Fibroblast of villous mesenchyme (primary cell): ENCODE measurements at regions not wholly inside any gene's neighbourhood (a gene's known extent, or its start where the extent isn't known, plus 50 kb on each side); places are given as distances from the start of the nearest gene placed in this dataset.

Experiments used
- DNase-seq: peaks from one replicate; pipeline ENCODE4 v3.0.0-alpha.2; 2010; ENCODE audit warnings: low read depth
- H3K4me3 ChIP-seq: 2 replicates; pipeline ENCODE4 v1.5.1; 2011; ENCODE audit warnings: low read depth, mild to moderate bottlenecking, low read length
- TF ChIP-seq, protein P1 (sequence below): IDR thresholded peaks from 2 replicates; pipeline ENCODE4 v1.5.1; 2012; ENCODE audit warnings: low read depth, mild to moderate bottlenecking, low read length; ENCODE audit not compliant: insufficient read depth

DNA sequence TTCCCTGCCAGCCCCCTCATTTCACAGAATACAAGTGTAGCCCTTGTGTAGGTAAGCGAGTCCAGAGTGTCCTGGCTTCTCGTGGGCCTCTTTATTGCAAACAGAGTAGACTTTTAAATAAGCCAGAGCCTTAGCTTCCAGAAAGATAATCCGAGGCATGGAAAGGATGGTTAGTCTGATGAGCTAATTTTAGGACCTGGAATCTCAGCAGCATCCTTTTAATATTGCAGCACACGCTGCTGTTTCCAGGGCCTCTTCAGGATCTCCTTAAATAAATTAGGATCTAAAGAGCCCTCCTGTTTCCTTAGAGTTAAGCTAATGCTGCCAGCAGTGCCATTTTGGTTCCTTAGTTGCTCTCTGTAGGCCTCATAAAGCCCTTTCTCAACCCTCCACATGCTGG is 99.2 kb downstream of the RFC3 start:
- TF ChIP-seq, protein P1, sequence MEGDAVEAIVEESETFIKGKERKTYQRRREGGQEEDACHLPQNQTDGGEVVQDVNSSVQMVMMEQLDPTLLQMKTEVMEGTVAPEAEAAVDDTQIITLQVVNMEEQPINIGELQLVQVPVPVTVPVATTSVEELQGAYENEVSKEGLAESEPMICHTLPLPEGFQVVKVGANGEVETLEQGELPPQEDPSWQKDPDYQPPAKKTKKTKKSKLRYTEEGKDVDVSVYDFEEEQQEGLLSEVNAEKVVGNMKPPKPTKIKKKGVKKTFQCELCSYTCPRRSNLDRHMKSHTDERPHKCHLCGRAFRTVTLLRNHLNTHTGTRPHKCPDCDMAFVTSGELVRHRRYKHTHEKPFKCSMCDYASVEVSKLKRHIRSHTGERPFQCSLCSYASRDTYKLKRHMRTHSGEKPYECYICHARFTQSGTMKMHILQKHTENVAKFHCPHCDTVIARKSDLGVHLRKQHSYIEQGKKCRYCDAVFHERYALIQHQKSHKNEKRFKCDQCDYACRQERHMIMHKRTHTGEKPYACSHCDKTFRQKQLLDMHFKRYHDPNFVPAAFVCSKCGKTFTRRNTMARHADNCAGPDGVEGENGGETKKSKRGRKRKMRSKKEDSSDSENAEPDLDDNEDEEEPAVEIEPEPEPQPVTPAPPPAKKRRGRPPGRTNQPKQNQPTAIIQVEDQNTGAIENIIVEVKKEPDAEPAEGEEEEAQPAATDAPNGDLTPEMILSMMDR, result no peak
- DNase-seq, result no peak
- no peak overlapping the region for H3K4me3 ChIP-seq

DNA sequence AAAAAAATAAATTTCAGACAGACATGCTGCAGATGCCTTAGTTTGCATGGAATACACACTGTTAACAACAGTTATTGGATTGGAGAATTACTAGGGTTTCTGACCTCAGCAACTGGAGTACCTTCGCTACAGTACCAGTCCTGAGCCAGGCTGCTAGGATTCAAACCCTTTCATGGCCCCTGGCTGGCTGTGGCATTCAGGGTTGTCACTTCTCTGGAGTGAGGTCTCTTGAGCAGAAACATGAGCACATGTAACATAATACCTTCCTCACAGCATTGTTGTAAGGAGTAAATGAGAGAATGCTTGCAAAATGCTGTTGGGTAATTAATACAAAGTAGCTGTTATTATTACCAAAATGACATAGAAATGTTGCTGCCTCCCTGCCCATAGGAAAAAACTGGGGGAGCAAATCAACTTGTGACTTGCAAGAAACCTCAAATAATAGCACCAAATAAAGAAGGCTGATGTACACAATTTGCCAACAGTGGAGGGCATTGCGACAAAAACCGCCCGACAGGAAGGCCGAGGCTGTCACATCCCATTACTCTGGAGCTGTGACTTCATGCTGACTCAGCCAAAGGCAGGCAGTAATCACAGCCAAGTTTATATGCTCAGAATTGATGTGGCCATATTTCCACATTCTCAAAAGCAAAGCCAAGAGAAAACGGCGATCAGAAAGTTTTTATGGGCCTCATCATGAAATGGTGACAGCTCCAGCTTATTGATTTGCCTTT is 100.4 kb downstream of the RFC3 start:
- H3K4me3 ChIP-seq, result no peak overlapping the region
- TF ChIP-seq, protein P1, result no peak
- peak; percentile 57 for DNase-seq

DNA sequence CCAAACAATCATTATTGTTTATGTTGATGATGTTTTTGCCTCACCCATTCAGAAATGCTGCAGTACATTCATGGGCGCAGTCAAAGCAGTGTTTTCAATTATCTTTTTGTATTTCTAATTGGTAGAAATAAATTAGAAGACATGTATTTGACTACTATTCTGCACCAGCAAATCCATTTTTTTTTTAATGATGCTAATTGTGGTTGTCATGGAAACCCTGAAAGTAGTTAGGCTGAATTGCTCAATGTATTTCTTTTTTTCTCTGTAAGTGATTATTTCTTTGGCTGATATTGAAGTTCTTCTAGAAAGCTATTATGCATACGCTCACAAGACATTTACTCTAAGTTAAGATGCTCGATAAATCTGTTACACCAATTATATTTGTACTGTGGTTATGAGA is 101.2 kb downstream of the RFC3 start:
- no peak for DNase-seq
- H3K4me3 ChIP-seq, result no peak overlapping the region
- TF ChIP-seq, protein P1, result no peak

DNA sequence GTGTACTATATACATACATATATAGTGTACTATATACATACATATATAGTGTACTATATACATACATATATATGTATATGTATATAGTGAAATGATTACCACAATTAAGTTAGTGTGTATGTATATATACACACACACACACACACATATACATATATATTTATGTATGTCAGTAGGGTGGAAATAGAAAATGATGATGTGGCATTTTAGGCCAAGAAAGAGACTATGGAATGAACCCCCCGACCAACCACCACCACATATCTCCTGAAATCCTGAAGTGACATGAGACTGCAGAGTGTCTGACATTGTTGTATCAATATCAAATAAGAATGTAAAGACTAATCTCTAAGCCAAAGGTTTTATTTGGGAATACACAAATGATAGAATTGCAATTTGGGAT is 107.6 kb downstream of the RFC3 start:
- DNase-seq, result no peak
- TF ChIP-seq, protein P1, result no peak

DNA sequence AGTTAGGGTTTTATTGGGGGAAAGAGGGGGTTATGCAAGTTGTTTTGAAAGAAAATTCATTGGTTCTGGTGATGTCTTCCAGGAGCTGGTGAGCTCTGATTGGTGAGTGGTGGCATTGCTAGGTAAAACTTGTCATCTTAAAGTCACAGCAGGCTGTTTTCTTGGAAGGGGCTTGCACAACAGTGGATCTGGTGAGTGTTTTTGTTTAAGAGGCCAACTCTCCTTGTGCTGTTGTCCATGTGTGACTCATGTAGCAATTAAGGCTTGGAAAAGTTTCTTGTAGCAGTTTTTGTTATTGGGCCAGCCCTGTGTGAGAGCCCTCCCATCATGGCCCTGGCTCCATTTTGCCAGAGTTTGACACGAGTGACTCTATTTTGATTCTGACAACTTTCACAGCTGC is 109.4 kb downstream of the RFC3 start:
- peak; percentile 81 for DNase-seq
- TF ChIP-seq, protein P1, result no peak
- no peak overlapping the region for H3K4me3 ChIP-seq

More for the DNA sequence above, 107.6 kb downstream of the RFC3 start:
- no peak overlapping the region for H3K4me3 ChIP-seq

DNA sequence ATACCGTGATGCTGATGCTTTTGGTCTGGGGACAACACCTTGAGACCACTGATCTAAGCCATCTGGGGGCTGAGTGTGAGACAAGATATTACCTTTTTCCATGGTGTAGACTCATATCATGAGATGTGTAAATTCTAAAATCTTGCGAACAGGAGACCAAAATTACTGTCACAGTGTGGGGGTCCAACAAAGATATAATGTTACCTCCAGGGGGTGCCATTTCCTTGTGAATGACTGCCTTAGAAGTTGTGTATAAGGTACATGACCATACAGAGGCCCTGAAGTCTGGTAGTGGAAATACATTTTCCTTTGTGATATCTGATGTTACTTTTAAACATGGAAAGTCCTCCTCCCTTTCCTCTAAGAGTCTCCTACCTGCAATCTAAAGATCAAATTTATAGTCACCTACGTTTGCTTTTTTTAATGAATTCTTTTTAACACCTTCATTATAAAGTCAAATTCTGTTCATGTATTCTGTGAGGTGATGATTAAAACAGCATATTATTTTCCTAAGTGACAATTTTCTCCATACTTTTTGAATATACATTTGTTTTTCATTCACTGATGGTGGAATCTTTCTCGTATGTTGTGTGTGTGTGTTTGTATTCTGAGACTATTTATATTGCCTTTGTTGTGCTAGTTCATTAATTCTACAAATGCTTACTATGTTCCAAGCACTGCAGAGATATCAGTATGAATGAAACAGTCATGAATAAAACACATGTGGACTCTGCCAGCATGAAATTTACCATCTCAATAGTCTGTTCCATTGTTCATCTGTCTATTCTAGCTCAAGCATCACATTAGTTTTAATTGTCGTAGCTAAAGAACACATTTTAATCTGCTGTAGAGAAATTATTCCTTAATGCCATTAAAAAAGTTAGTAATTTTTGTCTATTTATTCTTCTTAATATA is 113.7 kb downstream of the RFC3 start:
- no peak overlapping the region for H3K4me3 ChIP-seq
- peak; percentile 61 for DNase-seq
- TF ChIP-seq, protein P1, result peak; percentile 64
